Neuronal stem cell (in vitro differentiated cells): ENCODE measurements at regions not wholly inside any gene's neighbourhood (a gene's known extent, or its start where the extent isn't known, plus 50 kb on each side); places are given as distances from the start of the nearest gene placed in this dataset.
A peak's percentile ranks its signal among the peaks of the same experiment; 100 is the strongest.

Source experiments
- DNase-seq: peaks from one replicate; pipeline ENCODE4 v3.0.0-alpha.2; 2013; ENCODE audit warnings: low spot score
- H2AFZ ChIP-seq: one replicate; pipeline ENCODE4 v1.6.1; 2013; ENCODE audit warnings: mild to moderate bottlenecking, low read length, inconsistent platforms
- H2AK5ac ChIP-seq: 2 replicates; pipeline ENCODE4 v1.6.1; 2013; ENCODE audit warnings: low read depth, mild to moderate bottlenecking, inconsistent platforms, low read length, moderate library complexity, mixed read lengths
- H2BK120ac ChIP-seq: 2 replicates; pipeline ENCODE4 v1.6.1; 2013; ENCODE audit warnings: low read depth, mild to moderate bottlenecking, inconsistent platforms, low read length, moderate library complexity, mixed read lengths
- H2BK12ac ChIP-seq: one replicate; pipeline ENCODE4 v1.6.1; 2013; ENCODE audit warnings: low read length, inconsistent platforms
- H2BK15ac ChIP-seq: 2 replicates; pipeline ENCODE4 v1.6.1; 2013; ENCODE audit warnings: mild to moderate bottlenecking, low read length, inconsistent platforms, mixed read lengths
- H2BK5ac ChIP-seq: one replicate; pipeline ENCODE4 v1.6.1; 2013; ENCODE audit warnings: inconsistent platforms, mild to moderate bottlenecking, low read length, moderate library complexity
- H3K14ac ChIP-seq: one replicate; pipeline ENCODE4 v1.6.1; 2013; ENCODE audit warnings: low read length, inconsistent platforms
- H3K18ac ChIP-seq: 2 replicates; pipeline ENCODE4 v1.6.1; 2013; ENCODE audit warnings: low read length, inconsistent platforms
- H3K23ac ChIP-seq: 2 replicates; pipeline ENCODE4 v1.6.1; 2013; ENCODE audit warnings: low read depth, mild to moderate bottlenecking, mixed read lengths, low read length, inconsistent platforms; ENCODE audit not compliant: poor library complexity
- H3K27ac ChIP-seq: replicated peaks from 3 replicates; pipeline ENCODE4 v1.5.1; 2013; ENCODE audit warnings: low read length, inconsistent platforms
- H3K27me3 ChIP-seq, 3 experiments: 2 replicates each; pipeline ENCODE4 v1.6.1; 2013; ENCODE audit warnings: low read length in 3 of 3, mild to moderate bottlenecking in 2 of 3, inconsistent platforms in 1 of 3, low read depth in 1 of 3, mixed read lengths in 1 of 3, moderate library complexity in 1 of 3; ENCODE audit not compliant: control insufficient read depth in 3 of 3, insufficient read depth in 3 of 3
- H3K36me3 ChIP-seq, 2 donors: replicated peaks in 1 of 2; 2 replicates each; pipeline ENCODE4 v1.6.1; 2013; ENCODE audit warnings: low read length in 2 of 2; ENCODE audit not compliant: control insufficient read depth in 2 of 2, insufficient read depth in 2 of 2
- H3K4ac ChIP-seq: 2 replicates; pipeline ENCODE4 v1.6.1; 2013; ENCODE audit warnings: inconsistent platforms, mild to moderate bottlenecking, low read length, moderate library complexity
- H3K4me1 ChIP-seq, 2 donors: 1 replicate in 1 of 2; 2 replicates in 1 of 2; pipeline ENCODE4 v1.6.1; 2013; ENCODE audit warnings: low read length in 2 of 2, low read depth in 1 of 2; ENCODE audit not compliant: control insufficient read depth in 2 of 2, insufficient read depth in 1 of 2
- H3K4me2 ChIP-seq: one replicate; pipeline ENCODE4 v1.6.1; 2013; ENCODE audit warnings: mild to moderate bottlenecking, low read length, inconsistent platforms; ENCODE audit not compliant: insufficient read depth, poor library complexity, severe bottlenecking
- H3K4me3 ChIP-seq, 2 donors: 2 replicates each; pipeline ENCODE4 v1.5.1; 2013; ENCODE audit warnings: low read length in 2 of 2, mild to moderate bottlenecking in 2 of 2, inconsistent platforms in 1 of 2, moderate library complexity in 1 of 2
- H3K79me1 ChIP-seq: one replicate; pipeline ENCODE4 v1.6.1; 2013; ENCODE audit warnings: low read depth, mild to moderate bottlenecking, inconsistent platforms, low read length, moderate library complexity
- H3K9ac ChIP-seq: one replicate; pipeline ENCODE4 v1.6.1; 2013; ENCODE audit warnings: mild to moderate bottlenecking, low read depth, low read length, inconsistent platforms; ENCODE audit not compliant: poor library complexity
- H3K9me3 ChIP-seq, 2 donors: replicated peaks in 1 of 2; 2 replicates each; pipeline versions ENCODE3 to v1.6.1; 2013; ENCODE audit warnings: low read length in 2 of 2, mild to moderate bottlenecking in 2 of 2, inconsistent platforms in 1 of 2, low read depth in 1 of 2, mixed read lengths in 1 of 2, moderate library complexity in 1 of 2; ENCODE audit not compliant: control insufficient read depth in 2 of 2, insufficient read depth in 1 of 2
- H4K8ac ChIP-seq: one replicate; pipeline ENCODE4 v1.6.1; 2013; ENCODE audit warnings: low read depth, mild to moderate bottlenecking, inconsistent platforms, low read length, moderate library complexity
- H4K91ac ChIP-seq: one replicate; pipeline ENCODE4 v1.6.1; 2013; ENCODE audit warnings: low read length, low read depth, mild to moderate bottlenecking, inconsistent platforms; ENCODE audit not compliant: poor library complexity
- WGBS, 2 donors: extraction: QIAGEN DNeasy Blood & Tissue Kit; methylation state at CpG; one replicate each; pipeline ENCODE4 v1.1.7; 2013; ENCODE audit warnings: missing lambda C conversion rate in 2 of 2, mixed read lengths in 1 of 2; ENCODE audit not compliant: insufficient read length in 2 of 2, insufficient replicate concordance in 1 of 2; ENCODE audit errors: extremely low coverage in 2 of 2; 5-methylcytosine and 5-hydroxymethylcytosine counted together

- no CpG with 5 or more reads among the region's 5 CpGs for WGBS, 2 donors
- no peak overlapping the region for H3K4me3 ChIP-seq
- no peak overlapping the region for H2BK15ac ChIP-seq
- no peak overlapping the region for H3K18ac ChIP-seq
- H3K4me2 ChIP-seq, result no peak overlapping the region
- no peak overlapping the region for H3K4ac ChIP-seq
- no peak overlapping the region for H2BK120ac ChIP-seq
- no peak for DNase-seq
- no peak overlapping the region for H2BK5ac ChIP-seq
- no peak overlapping the region for H3K27ac ChIP-seq
- H3K4me1 ChIP-seq, result peaks cover 0 to 2% of the 10 kb centered on the region in 2 donors
- no peaks in the 10 kb centered on the region for H3K27me3 ChIP-seq
- no peak overlapping the region for H3K23ac ChIP-seq
- no peak overlapping the region for H2AK5ac ChIP-seq
- H2BK12ac ChIP-seq, result no peak overlapping the region
- H2AFZ ChIP-seq, result no peak overlapping the region
- no peak overlapping the region for H4K91ac ChIP-seq
- H3K79me1 ChIP-seq, result no peaks in the 10 kb centered on the region
- no peaks in the 10 kb centered on the region for H3K9me3 ChIP-seq
- no peak overlapping the region for H3K9ac ChIP-seq
- no peaks in the 10 kb centered on the region for H3K36me3 ChIP-seq
- H4K8ac ChIP-seq, result no peak overlapping the region
- no peak overlapping the region for H3K14ac ChIP-seq
These were observed 108.2 kb upstream of the IRX5 start for GRCh38 chr16:54822492-54822891.

DNA sequence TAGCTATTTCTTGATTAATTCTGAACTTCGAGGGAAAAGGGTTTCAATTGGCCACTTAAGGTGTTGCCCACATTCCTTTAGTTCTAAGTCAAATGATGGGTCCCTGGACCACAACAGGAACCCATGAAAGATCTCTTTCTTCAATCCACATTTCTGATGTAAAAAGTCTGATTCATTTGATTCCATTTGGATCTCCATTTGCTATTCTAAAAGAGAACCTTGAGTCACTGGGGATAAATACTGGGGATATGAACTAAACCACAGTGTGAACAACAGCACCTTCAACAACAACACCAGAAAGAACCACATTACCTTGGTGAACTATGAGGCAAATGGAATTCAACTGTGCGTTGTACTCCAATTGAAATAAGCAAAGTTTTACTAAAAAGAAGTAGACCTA, 108.9 kb upstream of the IRX5 start:
- no peak overlapping the region for H2AFZ ChIP-seq
- no peaks in the 10 kb centered on the region for H3K9me3 ChIP-seq
- H3K23ac ChIP-seq, result no peak overlapping the region
- H3K27me3 ChIP-seq, result no peaks in the 10 kb centered on the region
- H2BK15ac ChIP-seq, result no peak overlapping the region
- H4K8ac ChIP-seq, result no peak overlapping the region
- no peak for DNase-seq
- H3K4me3 ChIP-seq, result no peak overlapping the region
- no peaks in the 10 kb centered on the region for H3K36me3 ChIP-seq
- H3K14ac ChIP-seq, result no peak overlapping the region
- peaks cover 0 to 4% of the 10 kb centered on the region in 2 donors for H3K4me1 ChIP-seq
- H4K91ac ChIP-seq, result no peak overlapping the region
- H2BK5ac ChIP-seq, result no peak overlapping the region
- no peaks in the 10 kb centered on the region for H3K79me1 ChIP-seq
- H2BK120ac ChIP-seq, result no peak overlapping the region
- no CpG with 5 or more reads among the region's 2 CpGs for WGBS, 2 donors
- no peak overlapping the region for H3K18ac ChIP-seq
- H2AK5ac ChIP-seq, result no peak overlapping the region
- no peak overlapping the region for H3K4ac ChIP-seq
- no peak overlapping the region for H3K4me2 ChIP-seq
- H3K9ac ChIP-seq, result no peak overlapping the region
- no peak overlapping the region for H3K27ac ChIP-seq
- H2BK12ac ChIP-seq, result no peak overlapping the region

DNA sequence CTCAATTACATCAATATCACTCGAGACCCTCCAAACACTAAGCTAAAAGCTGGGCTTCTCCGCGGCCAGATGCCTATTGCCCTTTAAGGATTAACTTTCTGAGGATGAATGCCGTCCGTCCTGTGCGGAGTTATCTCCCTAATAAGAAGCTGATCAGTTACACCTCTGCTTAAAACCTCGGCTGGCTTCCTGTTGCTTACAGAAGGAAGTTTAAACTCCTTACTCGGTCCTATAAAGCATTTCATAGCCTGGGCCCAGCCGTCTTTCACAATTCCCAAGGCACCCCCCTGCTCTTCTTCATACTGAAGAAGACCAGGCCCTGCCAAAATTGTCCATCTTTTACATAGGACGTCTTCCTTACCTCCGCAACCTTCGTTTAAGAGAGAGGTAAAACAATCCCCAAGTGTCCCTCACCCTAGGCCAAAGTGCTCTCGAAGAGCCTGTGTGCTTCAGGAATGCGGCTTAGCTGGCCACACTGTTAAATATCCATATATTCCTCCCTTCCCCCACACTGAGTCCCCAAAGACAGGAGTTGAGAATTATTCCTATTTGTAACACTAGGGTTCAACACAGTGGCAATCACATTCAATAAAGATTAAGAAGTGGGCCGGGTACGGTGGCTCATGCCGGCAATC, 112.6 kb upstream of the IRX5 start:
- Histone ChIP-seq H3K4me1 (peaks cover 0 to 4% of the 10 kb centered on the region in 2 donors), H3K79me1 (no peaks in the 10 kb centered on the region), H2AK5ac (no peak overlapping the region), H3K36me3 (no peaks in the 10 kb centered on the region), H3K18ac (no peak overlapping the region), H3K4me2 (no peak overlapping the region), H3K23ac (no peak overlapping the region), H4K8ac (no peak overlapping the region), H4K91ac (no peak overlapping the region), H3K9ac (no peak overlapping the region), H3K14ac (no peak overlapping the region), H2BK5ac (no peak overlapping the region), H3K4me3 (no peak overlapping the region), H3K27me3 (no peaks in the 10 kb centered on the region), H2BK120ac (no peak overlapping the region), H2AFZ (peak overlapping the region; percentile 63), H3K4ac (no peak overlapping the region), H2BK12ac (no peak overlapping the region), H3K9me3 (no peaks in the 10 kb centered on the region), H3K27ac (no peak overlapping the region), H2BK15ac (no peak overlapping the region)
- no CpG with 5 or more reads among the region's 17 CpGs for WGBS, 2 donors
- no peak for DNase-seq

GRCh38 chr16:54817432-54817831, 113.2 kb upstream of the IRX5 start:
- no peak for DNase-seq
- Histone ChIP-seq H4K91ac (no peak overlapping the region), H3K18ac (no peak overlapping the region), H2BK5ac (no peak overlapping the region), H3K79me1 (no peaks in the 10 kb centered on the region), H2BK15ac (no peak overlapping the region), H3K9me3 (no peaks in the 10 kb centered on the region), H2BK12ac (no peak overlapping the region), H3K14ac (no peak overlapping the region), H3K4me3 (no peak overlapping the region), H3K23ac (no peak overlapping the region), H3K4me2 (no peak overlapping the region), H3K4ac (no peak overlapping the region), H3K27ac (no peak overlapping the region), H2AK5ac (no peak overlapping the region), H4K8ac (no peak overlapping the region), H3K27me3 (no peaks in the 10 kb centered on the region), H3K9ac (no peak overlapping the region), H3K36me3 (no peaks in the 10 kb centered on the region), H2BK120ac (no peak overlapping the region), H2AFZ (no peak overlapping the region), H3K4me1 (peaks cover 0 to 4% of the 10 kb centered on the region in 2 donors)
- no CpG with 5 or more reads among the region's 10 CpGs for WGBS, 2 donors
